Activated naive CD4-positive, alpha-beta T cell treated with anti-CD3 and anti-CD28 coated beads for 36 hours (primary cell): ENCODE measurements at regions not wholly inside any gene's neighbourhood (a gene's known extent, or its start where the extent isn't known, plus 50 kb on each side); places are given as distances from the start of the nearest gene placed in this dataset.

Experiments
- CTCF ChIA-PET: fragments of 350-600 bp; sonication (Branson Sonifier 250); formaldehyde crosslinking; loops from one replicate; lab custom pipeline; 2021; ENCODE audit warnings: antibody characterized with exemption; lab: Charles Lee
- DNase-seq: peaks from one replicate; pipeline ENCODE4 v3.0.0-alpha.2; 2020
- H3K27ac Mint-ChIP-seq: one replicate; pipeline ENCODE4 v1.8.0; 2021; ENCODE audit warnings: mild to moderate bottlenecking, mixed read lengths
- H3K27me3 Mint-ChIP-seq: one replicate; pipeline ENCODE4 v1.8.0; 2021; ENCODE audit warnings: low read depth, mixed read lengths
- H3K36me3 Mint-ChIP-seq: one replicate; pipeline ENCODE4 v1.8.0; 2021; ENCODE audit warnings: low read depth, mixed read lengths
- H3K4me1 Mint-ChIP-seq: one replicate; pipeline ENCODE4 v1.8.0; 2021; ENCODE audit warnings: low read depth, mixed read lengths
- H3K4me3 Mint-ChIP-seq: one replicate; pipeline ENCODE4 v1.8.0; 2021; ENCODE audit warnings: mild to moderate bottlenecking, moderate library complexity, mixed read lengths
- H3K9me3 Mint-ChIP-seq: one replicate; pipeline ENCODE4 v1.8.0; 2021; ENCODE audit warnings: mixed read lengths
- intact Hi-C: fragments of 100-400 bp; cut with micrococcal nuclease; formaldehyde crosslinking; loops from one replicate; pipeline ENCODE4 v1.15.1; 2023

DNA sequence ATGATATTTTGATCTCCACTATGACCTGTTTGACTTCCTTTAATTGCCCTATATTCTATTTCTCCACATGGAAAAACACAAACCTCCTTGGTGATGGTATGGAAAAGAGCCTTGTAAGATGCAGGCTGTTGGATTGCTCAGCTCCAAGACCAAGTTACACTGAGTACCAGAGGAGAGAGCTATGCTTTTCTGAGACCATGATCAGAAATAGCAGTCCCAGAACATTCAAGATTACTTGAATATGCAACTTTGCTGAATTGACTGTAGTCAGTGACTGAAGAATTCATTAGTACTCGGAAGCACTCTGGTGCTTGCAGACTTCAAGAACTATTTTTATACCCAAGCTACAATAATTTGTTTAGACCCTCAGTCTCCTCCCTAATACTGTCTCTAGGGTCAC, 310.6 kb upstream of the FSIP2 start:
- Mint-ChIP-seq H3K9me3 (peaks cover 3% of the 10 kb centered on the region), H3K36me3 (no peaks in the 10 kb centered on the region), H3K27ac (no peak overlapping the region), H3K4me3 (no peak overlapping the region), H3K27me3 (no peaks in the 10 kb centered on the region), H3K4me1 (no peaks in the 10 kb centered on the region)
- intact Hi-C loops: no loop called here
- CTCF ChIA-PET: no interaction called here
- no peak for DNase-seq

- Mint-ChIP-seq H3K4me3 (no peak overlapping the region), H3K9me3 (peaks cover 3% of the 10 kb centered on the region), H3K27me3 (no peaks in the 10 kb centered on the region), H3K4me1 (no peaks in the 10 kb centered on the region), H3K36me3 (no peaks in the 10 kb centered on the region), H3K27ac (no peak overlapping the region)
- no peak for DNase-seq
- intact Hi-C loops: no loop called here
- CTCF ChIA-PET: no interaction called here
These were observed 304.8 kb upstream of the FSIP2 start for GRCh38 chr2:185433824-185434223.

DNA sequence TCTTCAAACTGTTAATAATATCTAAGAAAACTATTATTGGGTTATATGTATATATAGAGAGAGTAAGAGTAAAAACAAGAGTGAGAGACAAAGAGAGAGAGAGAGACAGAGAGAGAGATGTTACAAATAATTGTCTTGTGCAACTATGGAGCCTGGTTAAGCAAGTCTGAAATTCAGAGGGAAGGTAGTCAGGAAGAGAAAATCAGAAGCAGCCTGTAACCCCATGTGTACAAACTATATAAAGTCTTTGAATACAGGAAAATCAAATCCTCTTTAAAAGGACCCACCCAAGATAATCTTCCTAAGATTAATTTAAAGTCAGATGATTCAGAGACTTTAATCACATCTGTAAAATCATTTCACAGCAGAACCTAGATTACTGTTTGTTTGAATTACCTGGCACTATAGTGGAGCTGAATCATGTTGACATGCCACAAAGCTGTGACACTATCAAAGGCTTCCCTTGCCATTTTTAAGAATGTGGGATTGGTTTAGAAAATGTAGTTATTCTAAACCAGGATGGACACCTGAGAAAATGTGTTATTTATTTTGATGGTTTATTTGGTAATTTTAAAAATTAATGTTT, 301.7 kb upstream of the FSIP2 start:
- Mint-ChIP-seq H3K27me3 (no peaks in the 10 kb centered on the region), H3K27ac (no peak overlapping the region), H3K4me3 (no peak overlapping the region), H3K9me3 (peaks cover 3% of the 10 kb centered on the region), H3K36me3 (no peaks in the 10 kb centered on the region), H3K4me1 (no peaks in the 10 kb centered on the region)
- intact Hi-C loops: no loop called here
- CTCF ChIA-PET: no interaction called here
- no peak for DNase-seq

DNA sequence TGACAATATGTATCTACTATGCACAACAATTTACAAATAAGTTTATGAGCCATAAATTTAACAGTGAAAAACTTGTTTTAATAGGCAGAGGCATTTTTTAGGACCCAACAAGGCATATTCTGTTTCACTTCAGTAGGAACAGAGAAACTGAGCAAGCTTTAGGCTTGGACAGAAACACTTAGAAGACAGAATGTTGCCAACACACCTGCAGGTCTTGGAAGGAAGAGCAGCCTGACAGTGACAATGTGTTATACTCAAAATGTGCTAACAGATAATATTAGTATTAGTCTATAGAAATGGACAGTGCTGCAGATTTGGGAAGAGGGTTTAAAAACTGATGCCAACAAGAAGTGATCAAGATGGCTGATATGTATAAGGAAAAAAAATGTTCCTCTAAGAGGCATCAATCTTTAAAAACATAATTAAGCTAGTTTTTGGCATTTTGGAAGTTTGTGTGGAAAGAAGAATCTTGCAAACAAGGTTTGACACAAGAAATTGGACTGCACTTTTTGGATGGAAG, 297.1 kb upstream of the FSIP2 start:
- Mint-ChIP-seq H3K9me3 (no peaks in the 10 kb centered on the region), H3K4me3 (no peak overlapping the region), H3K36me3 (no peaks in the 10 kb centered on the region), H3K4me1 (no peaks in the 10 kb centered on the region), H3K27ac (no peak overlapping the region), H3K27me3 (no peaks in the 10 kb centered on the region)
- CTCF ChIA-PET: no interaction called here
- no peak for DNase-seq
- intact Hi-C loops: no loop called here

DNA sequence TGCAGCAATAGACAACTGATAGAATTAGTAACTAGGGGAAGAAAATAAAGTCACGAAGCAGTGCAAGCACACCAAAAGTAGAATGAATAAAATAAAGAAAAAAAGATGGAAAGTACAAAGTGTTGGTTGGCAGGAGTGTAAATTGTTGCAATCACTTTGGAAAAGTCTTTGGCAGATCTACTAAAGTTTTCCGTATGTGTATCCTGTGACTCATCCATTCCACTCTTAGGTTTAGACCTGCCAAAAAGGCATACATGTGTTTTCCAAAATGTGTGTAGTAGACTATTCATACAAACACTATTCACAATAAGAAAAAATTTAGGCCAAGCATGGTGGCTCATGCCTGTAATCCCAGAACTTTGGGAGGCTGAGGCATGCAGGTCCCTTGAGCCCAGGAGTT, 282.1 kb upstream of the FSIP2 start:
- H3K27me3 Mint-ChIP-seq: no peaks in the 10 kb centered on the region
- CTCF ChIA-PET: no interaction called here
- intact Hi-C loops: no loop called here
- no peaks in the 10 kb centered on the region for H3K36me3 Mint-ChIP-seq
- H3K27ac Mint-ChIP-seq: no peak overlapping the region
- no peaks in the 10 kb centered on the region for H3K9me3 Mint-ChIP-seq
- H3K4me1 Mint-ChIP-seq: no peaks in the 10 kb centered on the region
- no peak overlapping the region for H3K4me3 Mint-ChIP-seq
- no peak for DNase-seq

DNA sequence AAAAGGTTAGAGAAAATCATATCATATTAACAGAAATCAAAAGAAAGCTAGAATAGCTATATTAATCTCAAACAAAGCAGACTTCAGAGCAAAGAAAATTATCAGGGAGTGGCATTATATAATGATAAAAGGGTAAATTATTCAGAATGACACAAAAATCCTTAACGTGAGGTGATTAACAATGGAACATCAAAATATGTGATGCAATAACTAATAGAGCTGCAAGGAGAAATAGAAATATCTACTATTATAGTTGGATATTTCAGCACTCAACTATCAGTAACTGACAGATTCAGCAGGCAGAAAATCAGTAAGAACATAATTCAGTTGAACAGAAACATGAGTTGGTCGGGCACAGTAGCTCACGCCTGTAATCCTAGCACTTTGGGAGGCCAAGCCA, 275.1 kb upstream of the FSIP2 start:
- Mint-ChIP-seq H3K9me3 (peaks cover 3% of the 10 kb centered on the region), H3K27me3 (no peaks in the 10 kb centered on the region), H3K36me3 (no peaks in the 10 kb centered on the region), H3K4me1 (no peaks in the 10 kb centered on the region), H3K4me3 (no peak overlapping the region), H3K27ac (no peak overlapping the region)
- CTCF ChIA-PET: no interaction called here
- intact Hi-C loops: no loop called here
- no peak for DNase-seq

DNA sequence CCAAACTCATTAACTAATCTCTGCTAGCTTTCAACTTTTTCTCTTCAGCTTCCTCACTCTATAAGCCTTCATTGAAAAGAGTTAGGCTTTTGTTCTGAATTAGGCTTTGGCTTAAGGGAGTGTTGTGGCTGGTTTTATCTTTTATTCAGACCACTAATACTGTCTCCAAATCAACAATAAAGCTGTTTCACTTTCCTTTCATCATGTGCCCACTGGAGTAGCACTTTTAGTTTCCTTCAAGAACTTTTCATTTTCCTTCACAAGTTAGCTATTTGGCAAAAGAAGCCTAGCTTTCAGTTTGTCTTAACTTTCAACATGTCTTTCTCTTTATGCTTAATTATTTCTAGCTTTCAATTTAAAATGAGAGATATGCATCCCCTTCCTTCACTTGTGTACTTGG, 271.7 kb upstream of the FSIP2 start:
- CTCF ChIA-PET: no interaction called here
- peaks cover 5% of the 10 kb centered on the region for H3K9me3 Mint-ChIP-seq
- intact Hi-C loops: loop anchor here (5.0 kb wide), 1 partner anchor 180 kb away; no protein-coding TSS in a partner anchor
- H3K4me3 Mint-ChIP-seq: no peak overlapping the region
- no peak overlapping the region for H3K27ac Mint-ChIP-seq
- no peaks in the 10 kb centered on the region for H3K4me1 Mint-ChIP-seq
- no peaks in the 10 kb centered on the region for H3K36me3 Mint-ChIP-seq
- no peaks in the 10 kb centered on the region for H3K27me3 Mint-ChIP-seq
- DNase-seq: no peak

GRCh38 chr2:185471441-185471840, 267.2 kb upstream of the FSIP2 start:
- DNase-seq: no peak
- no peak overlapping the region for H3K4me3 Mint-ChIP-seq
- CTCF ChIA-PET: no interaction called here

DNA sequence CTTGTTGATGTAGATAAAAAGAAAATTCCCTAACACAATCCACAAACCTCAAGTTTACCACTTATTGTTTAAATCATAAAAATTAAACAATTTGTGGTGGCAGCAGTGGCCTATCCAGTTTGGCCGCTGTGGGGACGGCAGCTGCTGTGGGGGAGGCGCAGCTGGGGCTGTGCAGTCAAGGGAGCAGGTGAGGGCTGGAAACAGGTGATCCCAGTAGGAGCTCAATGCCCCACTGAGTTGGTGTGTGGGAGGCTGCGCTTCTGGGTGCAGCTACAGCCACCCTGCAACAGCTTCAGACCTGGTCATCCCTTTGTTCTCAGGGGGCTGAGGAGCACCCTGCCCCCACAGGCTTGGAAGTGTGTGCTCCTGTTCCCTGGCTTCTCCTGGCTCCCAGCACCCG, 266.0 kb upstream of the FSIP2 start:
- intact Hi-C loops: no loop called here
- DNase-seq: no peak
- Mint-ChIP-seq H3K27ac (no peak overlapping the region), H3K4me3 (no peak overlapping the region), H3K27me3 (no peaks in the 10 kb centered on the region), H3K36me3 (no peaks in the 10 kb centered on the region), H3K9me3 (peaks cover 2% of the 10 kb centered on the region), H3K4me1 (no peaks in the 10 kb centered on the region)
- CTCF ChIA-PET: no interaction called here

More at GRCh38 chr2:185471441-185471840, 267.2 kb upstream of the FSIP2 start:
- Mint-ChIP-seq H3K36me3 (no peaks in the 10 kb centered on the region), H3K27ac (no peak overlapping the region), H3K9me3 (peaks cover 2% of the 10 kb centered on the region), H3K4me1 (no peaks in the 10 kb centered on the region), H3K27me3 (no peaks in the 10 kb centered on the region)
- intact Hi-C loops: no loop called here

DNA sequence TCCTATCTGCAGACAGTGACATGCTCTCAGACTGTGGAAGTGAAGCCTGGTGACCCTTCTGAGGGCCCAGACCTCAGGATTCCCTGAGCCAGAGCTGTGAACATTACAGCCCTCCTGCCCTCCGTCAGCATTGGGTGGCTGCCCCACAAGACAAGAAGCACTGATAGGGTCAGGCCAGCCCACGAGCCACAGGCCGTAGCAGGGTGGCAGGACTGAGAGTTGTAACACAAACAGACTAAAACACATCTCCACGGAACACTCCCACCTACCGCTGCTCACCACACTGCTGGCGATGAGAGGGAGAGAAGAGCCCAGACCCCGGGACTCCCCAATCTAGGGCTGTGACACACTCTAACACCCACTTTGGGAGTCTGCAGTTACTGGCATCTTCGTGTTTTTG, 264.8 kb upstream of the FSIP2 start:
- no peaks in the 10 kb centered on the region for H3K4me1 Mint-ChIP-seq
- no peak for DNase-seq
- H3K36me3 Mint-ChIP-seq: no peaks in the 10 kb centered on the region
- CTCF ChIA-PET: no interaction called here
- intact Hi-C loops: no loop called here
- H3K9me3 Mint-ChIP-seq: peaks cover 2% of the 10 kb centered on the region
- no peak overlapping the region for H3K27ac Mint-ChIP-seq
- H3K27me3 Mint-ChIP-seq: no peaks in the 10 kb centered on the region
- H3K4me3 Mint-ChIP-seq: no peak overlapping the region

DNA sequence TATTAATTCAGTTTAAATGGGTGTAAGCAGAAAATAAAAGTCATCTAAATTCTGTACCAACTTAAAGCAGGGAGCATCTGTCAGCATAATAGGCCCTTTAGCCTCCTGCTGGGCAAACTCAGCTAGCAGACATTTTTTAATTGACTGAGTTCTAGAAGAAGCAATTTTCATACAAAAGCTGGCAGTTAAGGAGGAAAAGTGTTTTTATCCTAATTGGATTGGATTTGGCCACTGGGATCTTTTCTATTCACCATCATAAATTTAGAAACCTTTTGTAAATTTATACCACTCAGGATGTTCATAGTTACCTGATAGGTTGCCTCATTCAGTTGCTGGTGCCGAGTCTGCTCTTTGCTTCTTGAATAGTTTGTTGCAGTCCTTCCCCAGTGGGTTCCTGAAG, 262.7 kb upstream of the FSIP2 start:
- H3K27ac Mint-ChIP-seq: no peak overlapping the region
- intact Hi-C loops: no loop called here
- CTCF ChIA-PET: no interaction called here

GRCh38 chr2:185477452-185477851, 261.2 kb upstream of the FSIP2 start:
- no peaks in the 10 kb centered on the region for H3K4me1 Mint-ChIP-seq
- H3K27ac Mint-ChIP-seq: no peak overlapping the region
- no peaks in the 10 kb centered on the region for H3K36me3 Mint-ChIP-seq
- DNase-seq: no peak
- H3K9me3 Mint-ChIP-seq: peaks cover 2% of the 10 kb centered on the region
- intact Hi-C loops: no loop called here
- no peaks in the 10 kb centered on the region for H3K27me3 Mint-ChIP-seq
- no peak overlapping the region for H3K4me3 Mint-ChIP-seq
- CTCF ChIA-PET: no interaction called here

More for the DNA sequence above, 262.7 kb upstream of the FSIP2 start:
- H3K4me3 Mint-ChIP-seq: no peak overlapping the region
- H3K27me3 Mint-ChIP-seq: no peaks in the 10 kb centered on the region
- H3K36me3 Mint-ChIP-seq: no peaks in the 10 kb centered on the region
- H3K9me3 Mint-ChIP-seq: peaks cover 2% of the 10 kb centered on the region
- H3K4me1 Mint-ChIP-seq: no peaks in the 10 kb centered on the region
- DNase-seq: no peak

GRCh38 chr2:185484602-185485001, 254.0 kb upstream of the FSIP2 start:
- peaks cover 7% of the 10 kb centered on the region for H3K9me3 Mint-ChIP-seq
- H3K36me3 Mint-ChIP-seq: no peaks in the 10 kb centered on the region
- intact Hi-C loops: no loop called here
- no peak for DNase-seq
- CTCF ChIA-PET: no interaction called here
- no peaks in the 10 kb centered on the region for H3K27me3 Mint-ChIP-seq
- H3K4me3 Mint-ChIP-seq: no peak overlapping the region
- H3K27ac Mint-ChIP-seq: no peak overlapping the region
- no peaks in the 10 kb centered on the region for H3K4me1 Mint-ChIP-seq
